Cardiac muscle cell (in vitro differentiated cells and primary cell): ENCODE measurements at regions not wholly inside any gene's neighbourhood (a gene's known extent, or its start where the extent isn't known, plus 50 kb on each side); places are given as distances from the start of the nearest gene placed in this dataset.
A peak's percentile ranks its signal among the peaks of the same experiment; 100 is the strongest.

Source experiments
- DNase-seq, 2 donors: peaks; one replicate each; pipeline versions ENCODE4 v3.0.0 to v3.0.0-alpha.2; 2010 to 2017; ENCODE audit warnings: low read depth in 1 of 2, low spot score in 1 of 2
- H3K27ac ChIP-seq: fragments of 200-600 bp; sonication (generic); 2 replicates; pipeline ENCODE4 v1.5.1; 2016
- H3K27me3 ChIP-seq: fragments of 200-600 bp; sonication (generic); 2 replicates; pipeline ENCODE4 v1.6.0; 2016; ENCODE audit warnings: control low read depth
- H3K36me3 ChIP-seq: fragments of 200-600 bp; sonication (generic); 2 replicates; pipeline ENCODE4 v1.5.1; 2016; ENCODE audit warnings: control low read depth
- H3K4me1 ChIP-seq: fragments of 200-600 bp; sonication (generic); 2 replicates; pipeline ENCODE4 v1.8.1; 2017; ENCODE audit warnings: low read depth, mild to moderate bottlenecking, mixed run types
- H3K4me3 ChIP-seq: fragments of 200-600 bp; sonication (generic); 2 replicates; pipeline ENCODE4 v1.5.1; 2016; ENCODE audit warnings: mild to moderate bottlenecking
- H3K9me3 ChIP-seq: fragments of 200-600 bp; sonication (generic); 2 replicates; pipeline ENCODE4 v1.5.1; 2017; ENCODE audit warnings: low read depth, mild to moderate bottlenecking, control low read depth
- CTCF ChIP-seq: IDR thresholded peaks from 2 replicates; pipeline ENCODE4 v1.5.1; 2012; ENCODE audit warnings: low read depth, mild to moderate bottlenecking, low read length

DNA sequence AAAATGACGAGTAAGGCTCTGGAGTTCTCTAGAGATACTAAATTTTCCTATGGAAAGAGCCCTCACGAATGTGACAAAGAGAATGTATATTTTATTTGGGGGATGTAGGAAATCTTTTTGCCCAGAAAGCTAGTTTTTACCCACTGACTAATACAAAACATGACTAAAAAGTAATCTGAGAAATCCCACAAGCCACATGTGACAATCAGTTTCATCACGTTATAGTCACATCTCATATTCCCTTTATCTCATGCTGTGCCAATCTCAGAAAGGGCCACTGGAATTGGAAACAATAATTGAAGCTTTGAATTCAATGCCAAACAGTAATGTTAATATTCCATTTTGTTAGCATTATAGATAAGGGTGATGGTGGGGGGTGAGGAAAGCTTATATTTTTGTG is 509.0 kb upstream of the GOLIM4 start:
- H3K9me3 ChIP-seq: no peaks in the 10 kb centered on the region
- TF ChIP-seq CTCF: no peak

GRCh38 chr3:168598250-168598649 is 502.5 kb upstream of the GOLIM4 start:
- Histone ChIP-seq H3K36me3 (no peaks in the 10 kb centered on the region), H3K27ac (no peak overlapping the region), H3K9me3 (no peaks in the 10 kb centered on the region), H3K4me1 (peaks cover 51% of the 10 kb centered on the region), H3K27me3 (no peaks in the 10 kb centered on the region), H3K4me3 (no peak overlapping the region)
- DNase-seq: no peak
- no peak for TF ChIP-seq CTCF

More for the DNA sequence above, 509.0 kb upstream of the GOLIM4 start:
- H3K27ac ChIP-seq: peak overlapping the region; percentile 50
- H3K4me3 ChIP-seq: no peak overlapping the region
- peaks cover 59% of the 10 kb centered on the region for H3K4me1 ChIP-seq
- no peak for DNase-seq
- H3K36me3 ChIP-seq: no peaks in the 10 kb centered on the region
- H3K27me3 ChIP-seq: no peaks in the 10 kb centered on the region

GRCh38 chr3:168596175-168596823 is 500.6 kb upstream of the GOLIM4 start:
- Histone ChIP-seq H3K4me3 (no peak overlapping the region), H3K9me3 (no peaks in the 10 kb centered on the region), H3K36me3 (no peaks in the 10 kb centered on the region), H3K27ac (peak overlapping the region; percentile 82), H3K27me3 (no peaks in the 10 kb centered on the region), H3K4me1 (peaks cover 61% of the 10 kb centered on the region)
- DNase-seq: peak in 1 of 2 donors; percentile 69
- TF ChIP-seq CTCF: no peak

DNA sequence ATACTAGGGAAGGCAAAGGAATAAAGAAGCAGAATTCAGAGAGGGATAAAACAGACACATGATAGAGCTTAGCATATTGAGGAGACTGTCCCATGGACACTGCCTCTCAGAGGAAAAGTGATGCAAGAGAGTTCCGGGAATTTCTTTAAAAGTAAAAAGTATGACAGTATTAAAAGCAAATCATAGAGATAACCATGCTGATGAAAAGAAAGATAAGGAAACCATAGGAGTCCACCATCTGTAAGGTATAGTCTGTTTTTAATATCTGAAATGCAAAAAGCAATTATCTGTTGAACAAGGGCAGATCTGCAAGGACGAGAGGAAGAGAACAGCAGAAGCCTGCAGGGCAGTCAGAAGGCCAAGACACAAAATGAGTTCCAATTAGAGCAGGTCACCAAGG is 495.9 kb upstream of the GOLIM4 start:
- no peaks in the 10 kb centered on the region for H3K9me3 ChIP-seq
- TF ChIP-seq CTCF: no peak
- no peak for DNase-seq
- no peak overlapping the region for H3K27ac ChIP-seq
- H3K4me3 ChIP-seq: no peak overlapping the region
- H3K36me3 ChIP-seq: no peaks in the 10 kb centered on the region
- no peaks in the 10 kb centered on the region for H3K27me3 ChIP-seq
- H3K4me1 ChIP-seq: peaks cover 51% of the 10 kb centered on the region

DNA sequence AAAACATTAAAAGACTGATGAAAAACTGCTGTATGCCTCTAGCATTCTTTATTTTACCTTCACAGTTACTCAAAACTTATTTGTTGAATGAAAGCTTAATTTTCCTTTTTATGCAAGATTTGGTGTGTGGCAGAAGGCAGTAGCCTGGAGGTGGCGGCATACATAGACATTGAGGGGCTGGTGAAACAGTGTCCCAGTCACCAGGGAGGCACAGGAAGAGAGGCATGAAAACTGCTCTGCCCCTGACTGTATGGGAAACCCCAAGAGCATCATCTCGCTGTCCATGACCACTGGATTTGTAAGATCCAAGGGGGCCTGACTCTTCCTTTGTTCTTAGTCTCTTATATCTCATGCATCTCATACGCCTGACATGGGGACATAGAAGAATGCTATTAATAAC is 493.7 kb upstream of the GOLIM4 start:
- Histone ChIP-seq H3K27me3 (no peaks in the 10 kb centered on the region), H3K36me3 (no peaks in the 10 kb centered on the region)
- no peak for TF ChIP-seq CTCF

More for the DNA sequence above, 493.7 kb upstream of the GOLIM4 start:
- Histone ChIP-seq H3K9me3 (no peaks in the 10 kb centered on the region), H3K27ac (no peak overlapping the region), H3K4me3 (no peak overlapping the region), H3K4me1 (peaks cover 37% of the 10 kb centered on the region)
- no peak for DNase-seq
